DOHH2 (cell line): ENCODE measurements at regions not wholly inside any gene's neighbourhood (a gene's known extent, or its start where the extent isn't known, plus 50 kb on each side); places are given as distances from the start of the nearest gene placed in this dataset.

Experiments
- EZH2phosphoT487 ChIP-seq: fragments of 200-600 bp; sonication (generic); IDR thresholded peaks from 2 replicates; pipeline ENCODE4 v1.6.1; 2017; ENCODE audit warnings: borderline replicate concordance, mild to moderate bottlenecking, antibody characterized with exemption, low read length, moderate library complexity, mixed read lengths
- TF ChIP-seq, protein P1 (sequence below): fragments of 200-600 bp; sonication (generic); IDR thresholded peaks from one replicate; pipeline ENCODE4 v1.5.1; 2014; ENCODE audit warnings: antibody characterized with exemption, mild to moderate bottlenecking, low read depth, low read length; ENCODE audit not compliant: poor library complexity, severe bottlenecking

DNA sequence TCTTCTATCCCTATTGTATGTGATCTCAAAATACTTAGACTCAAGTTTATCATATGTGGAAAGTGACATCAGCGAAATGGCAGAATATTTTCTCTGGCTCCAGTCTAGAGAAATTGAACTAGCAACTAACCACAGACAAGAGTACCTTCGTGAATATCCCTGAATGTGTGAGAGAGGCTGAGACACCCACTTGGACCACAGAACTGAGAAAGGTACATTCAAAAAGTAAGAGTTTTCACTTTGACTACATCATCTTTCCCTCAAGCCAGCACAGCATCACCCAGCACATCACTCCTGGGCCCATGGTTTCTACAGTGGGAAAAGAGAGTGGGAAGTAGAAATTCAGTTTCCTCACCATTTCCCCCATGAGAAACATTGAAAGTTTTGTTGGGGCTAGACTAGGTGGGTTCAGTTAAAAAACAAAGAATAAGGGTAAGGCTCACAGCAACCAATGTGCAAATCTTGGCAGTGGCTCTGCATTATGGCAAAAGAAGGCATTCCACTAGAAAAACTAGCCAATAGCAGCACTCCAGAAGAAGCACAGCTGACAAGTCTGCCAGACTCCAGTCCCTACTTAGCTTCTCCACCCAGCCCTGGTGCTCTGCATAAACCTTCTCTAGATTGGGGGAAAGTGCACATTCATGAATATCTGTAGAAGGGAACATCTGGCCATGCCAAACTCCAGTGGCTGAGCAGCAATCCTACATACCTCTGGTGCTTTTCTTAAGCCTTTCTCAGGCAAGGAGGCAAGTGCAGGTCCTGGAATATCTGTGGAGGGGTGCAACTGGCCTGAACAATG lies 225.6 kb upstream of the VLDLR start:
- TF ChIP-seq, protein P1, sequence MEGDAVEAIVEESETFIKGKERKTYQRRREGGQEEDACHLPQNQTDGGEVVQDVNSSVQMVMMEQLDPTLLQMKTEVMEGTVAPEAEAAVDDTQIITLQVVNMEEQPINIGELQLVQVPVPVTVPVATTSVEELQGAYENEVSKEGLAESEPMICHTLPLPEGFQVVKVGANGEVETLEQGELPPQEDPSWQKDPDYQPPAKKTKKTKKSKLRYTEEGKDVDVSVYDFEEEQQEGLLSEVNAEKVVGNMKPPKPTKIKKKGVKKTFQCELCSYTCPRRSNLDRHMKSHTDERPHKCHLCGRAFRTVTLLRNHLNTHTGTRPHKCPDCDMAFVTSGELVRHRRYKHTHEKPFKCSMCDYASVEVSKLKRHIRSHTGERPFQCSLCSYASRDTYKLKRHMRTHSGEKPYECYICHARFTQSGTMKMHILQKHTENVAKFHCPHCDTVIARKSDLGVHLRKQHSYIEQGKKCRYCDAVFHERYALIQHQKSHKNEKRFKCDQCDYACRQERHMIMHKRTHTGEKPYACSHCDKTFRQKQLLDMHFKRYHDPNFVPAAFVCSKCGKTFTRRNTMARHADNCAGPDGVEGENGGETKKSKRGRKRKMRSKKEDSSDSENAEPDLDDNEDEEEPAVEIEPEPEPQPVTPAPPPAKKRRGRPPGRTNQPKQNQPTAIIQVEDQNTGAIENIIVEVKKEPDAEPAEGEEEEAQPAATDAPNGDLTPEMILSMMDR, result no peak
- TF ChIP-seq EZH2phosphoT487, result no peak
